Activated naive CD8-positive, alpha-beta T cell treated with anti-CD3 and anti-CD28 coated beads, Interleukin-2, amount 50 U/mL, for 24 hours (primary cell): ENCODE measurements at regions not wholly inside any gene's neighbourhood (a gene's known extent, or its start where the extent isn't known, plus 50 kb on each side); places are given as distances from the start of the nearest gene placed in this dataset.
"Not testable (repeated sequence)": the region's sequence is repeated elsewhere in the genome, so short reads cannot be mapped to it uniquely, and the experiment has no call there.

ENCODE experiments used
- ATAC-seq: fragments of 150-1000 bp; cut with Tn5 transposase; one replicate; pipeline ENCODE4 v1.10.0; 2021
- DNase-seq: peaks from one replicate; pipeline ENCODE4 v3.0.0; 2021
- H3K27ac Mint-ChIP-seq: one replicate; pipeline ENCODE4 v1.8.0; 2021; ENCODE audit warnings: mild to moderate bottlenecking, mixed read lengths
- H3K27me3 Mint-ChIP-seq: one replicate; pipeline ENCODE4 v1.8.0; 2021; ENCODE audit warnings: mixed read lengths
- H3K36me3 Mint-ChIP-seq: one replicate; pipeline ENCODE4 v1.8.0; 2021; ENCODE audit warnings: low read depth, mixed read lengths
- H3K4me1 Mint-ChIP-seq: one replicate; pipeline ENCODE4 v1.8.0; 2021; ENCODE audit warnings: mixed read lengths
- H3K4me3 Mint-ChIP-seq: one replicate; pipeline ENCODE4 v1.8.0; 2021; ENCODE audit warnings: mild to moderate bottlenecking, moderate library complexity, mixed read lengths
- H3K9me3 Mint-ChIP-seq: one replicate; pipeline ENCODE4 v1.8.0; 2021; ENCODE audit warnings: mixed read lengths

DNA sequence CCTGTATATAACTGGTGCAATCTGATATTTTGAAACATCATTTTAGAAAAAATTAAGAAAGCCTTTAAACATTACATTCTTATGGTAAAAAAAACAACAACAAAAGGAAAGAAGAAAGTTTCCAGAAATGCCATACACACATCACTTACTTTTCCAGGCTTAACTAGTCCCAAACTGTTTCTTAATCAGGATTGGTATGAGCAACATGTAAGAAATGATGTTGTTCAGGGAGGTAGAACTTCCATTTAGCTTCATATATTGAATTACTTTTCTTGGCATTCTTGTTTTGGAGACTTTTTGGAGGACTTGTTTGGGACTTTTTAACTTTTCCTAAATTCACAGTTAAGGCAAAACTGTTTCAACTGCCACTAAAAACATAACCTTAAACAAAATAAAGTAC is 791.5 kb downstream of the METTL15 start:
- H3K27ac Mint-ChIP-seq: no peak overlapping the region
- peaks cover 11% of the 10 kb centered on the region for H3K9me3 Mint-ChIP-seq
- no peaks in the 10 kb centered on the region for H3K27me3 Mint-ChIP-seq
- H3K4me1 Mint-ChIP-seq: no peaks in the 10 kb centered on the region
- H3K36me3 Mint-ChIP-seq: no peaks in the 10 kb centered on the region
- ATAC-seq (no peak), DNase-seq (no peak)
- no peak overlapping the region for H3K4me3 Mint-ChIP-seq

- not testable (repeated sequence) for H3K4me1 Mint-ChIP-seq, DNase-seq, H3K27ac Mint-ChIP-seq, H3K27me3 Mint-ChIP-seq, H3K36me3 Mint-ChIP-seq, ATAC-seq, H3K4me3 Mint-ChIP-seq
- H3K9me3 Mint-ChIP-seq: peaks cover 18% of the 10 kb centered on the region
Measured at GRCh38 chr11:28890601-28891040, 782.4 kb downstream of the METTL15 start.

- no peak overlapping the region for H3K27ac Mint-ChIP-seq
- no peaks in the 10 kb centered on the region for H3K27me3 Mint-ChIP-seq
- H3K36me3 Mint-ChIP-seq: no peaks in the 10 kb centered on the region
- ATAC-seq (no peak), DNase-seq (no peak)
- no peak overlapping the region for H3K4me3 Mint-ChIP-seq
- peaks cover 24% of the 10 kb centered on the region for H3K9me3 Mint-ChIP-seq
- H3K4me1 Mint-ChIP-seq: no peaks in the 10 kb centered on the region
Measured at GRCh38 chr11:28887681-28888080, 779.5 kb downstream of the METTL15 start.

DNA sequence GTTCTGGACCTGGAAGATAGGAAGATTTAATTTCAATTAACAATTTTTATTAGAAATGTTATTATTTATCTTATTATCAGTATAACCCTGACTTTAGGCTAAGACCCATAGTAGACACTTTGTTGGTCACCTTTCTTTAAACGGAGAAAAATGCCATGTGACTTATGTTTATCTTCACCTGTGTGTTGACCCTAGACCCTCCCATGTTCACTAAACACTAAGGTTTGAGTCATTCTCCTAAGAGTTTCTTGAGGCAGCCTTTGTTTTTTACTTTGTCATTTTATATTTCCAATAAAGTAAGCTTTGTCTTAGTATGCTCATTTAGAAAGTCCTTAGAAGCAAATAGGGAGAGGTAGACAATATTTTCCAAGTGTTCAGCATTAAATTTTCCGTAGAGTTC is 771.7 kb downstream of the METTL15 start:
- Mint-ChIP-seq H3K27me3 (no peaks in the 10 kb centered on the region), H3K36me3 (no peaks in the 10 kb centered on the region), H3K27ac (no peak overlapping the region), H3K4me1 (no peaks in the 10 kb centered on the region), H3K4me3 (no peak overlapping the region), H3K9me3 (peaks cover 12% of the 10 kb centered on the region)
- ATAC-seq (no peak), DNase-seq (no peak)

DNA sequence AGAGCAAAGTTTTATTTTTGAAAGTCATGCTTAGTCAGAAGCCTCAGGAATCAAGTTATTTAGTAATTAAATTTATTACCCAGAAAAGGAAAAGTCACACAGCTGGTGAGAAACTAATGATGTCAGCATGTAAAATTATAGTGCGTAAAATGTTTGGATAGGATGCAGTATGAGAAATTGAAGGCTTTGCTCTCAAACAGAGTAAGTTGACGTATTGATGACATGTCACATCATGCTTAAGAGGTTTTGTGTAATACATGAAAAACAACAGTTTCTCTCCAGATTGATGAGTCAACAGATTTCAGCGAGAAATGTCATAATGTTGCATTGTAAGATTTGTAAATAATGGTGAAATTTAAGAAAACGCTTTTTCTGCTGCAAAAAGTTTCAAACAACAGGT is 769.8 kb downstream of the METTL15 start:
- DNase-seq (no peak), ATAC-seq (no peak)
- H3K9me3 Mint-ChIP-seq: no peaks in the 10 kb centered on the region
- H3K27ac Mint-ChIP-seq: no peak overlapping the region
- no peaks in the 10 kb centered on the region for H3K4me1 Mint-ChIP-seq
- H3K4me3 Mint-ChIP-seq: no peak overlapping the region
- H3K27me3 Mint-ChIP-seq: no peaks in the 10 kb centered on the region
- no peaks in the 10 kb centered on the region for H3K36me3 Mint-ChIP-seq

DNA sequence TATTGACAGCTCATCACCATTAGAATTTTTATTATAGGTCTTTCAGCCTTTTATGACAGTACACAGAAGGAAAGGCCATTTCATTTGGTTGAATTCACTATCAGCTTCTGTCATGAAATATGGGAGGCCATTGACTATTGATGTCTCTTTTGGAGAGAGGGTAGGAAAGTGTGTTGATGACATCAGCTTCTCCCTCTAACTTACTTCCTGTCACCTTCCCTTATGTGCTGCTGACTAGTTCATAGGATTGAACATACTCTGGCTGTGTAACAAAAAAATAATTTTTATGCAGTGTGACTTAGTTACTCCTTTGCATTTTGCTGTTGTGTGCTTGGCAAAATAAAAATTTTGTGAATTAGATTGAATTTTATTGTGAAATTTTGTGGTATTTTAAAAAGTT is 769.2 kb downstream of the METTL15 start:
- Mint-ChIP-seq H3K9me3 (no peaks in the 10 kb centered on the region), H3K27me3 (no peaks in the 10 kb centered on the region), H3K4me3 (no peak overlapping the region), H3K4me1 (no peaks in the 10 kb centered on the region), H3K36me3 (no peaks in the 10 kb centered on the region), H3K27ac (no peak overlapping the region)
- ATAC-seq (no peak), DNase-seq (no peak)

GRCh38 chr11:28874706-28875105 is 766.5 kb downstream of the METTL15 start:
- H3K27me3 Mint-ChIP-seq: no peaks in the 10 kb centered on the region
- H3K4me3 Mint-ChIP-seq: no peak overlapping the region
- no peak overlapping the region for H3K27ac Mint-ChIP-seq
- no peaks in the 10 kb centered on the region for H3K9me3 Mint-ChIP-seq
- no peak for DNase-seq
- H3K4me1 Mint-ChIP-seq: no peaks in the 10 kb centered on the region
- no peak for ATAC-seq
- H3K36me3 Mint-ChIP-seq: no peaks in the 10 kb centered on the region

DNA sequence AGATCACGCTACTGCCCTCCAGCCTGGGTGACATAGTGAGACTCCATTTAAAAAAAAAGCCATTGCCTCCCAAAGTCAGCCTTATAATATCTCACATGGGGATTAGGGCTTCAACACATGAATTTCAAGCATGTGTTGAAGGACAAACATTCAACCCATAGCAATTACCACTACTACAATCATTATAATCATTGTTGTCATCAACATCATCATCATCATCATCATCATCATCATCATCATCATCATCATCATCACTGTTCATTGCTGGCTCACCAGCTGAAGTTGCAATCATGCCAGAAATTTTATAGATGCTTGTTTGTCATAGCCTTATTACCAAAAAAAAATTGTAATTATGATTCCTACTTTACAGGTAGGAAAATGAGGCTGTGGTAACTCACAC is 762.9 kb downstream of the METTL15 start:
- H3K9me3 Mint-ChIP-seq: peaks cover 4% of the 10 kb centered on the region
- H3K4me1 Mint-ChIP-seq: no peaks in the 10 kb centered on the region
- no peaks in the 10 kb centered on the region for H3K36me3 Mint-ChIP-seq
- DNase-seq (no peak), ATAC-seq (no peak)
- H3K4me3 Mint-ChIP-seq: no peak overlapping the region
- no peak overlapping the region for H3K27ac Mint-ChIP-seq
- H3K27me3 Mint-ChIP-seq: no peaks in the 10 kb centered on the region

GRCh38 chr11:28863422-28863821 is 755.2 kb downstream of the METTL15 start:
- Mint-ChIP-seq H3K27ac (no peak overlapping the region), H3K9me3 (peaks cover 13% of the 10 kb centered on the region), H3K4me3 (no peak overlapping the region), H3K36me3 (no peaks in the 10 kb centered on the region), H3K4me1 (no peaks in the 10 kb centered on the region), H3K27me3 (no peaks in the 10 kb centered on the region)
- ATAC-seq: no peak
- no peak for DNase-seq

- H3K4me1 Mint-ChIP-seq: no peaks in the 10 kb centered on the region
- H3K9me3 Mint-ChIP-seq: peaks cover 14% of the 10 kb centered on the region
- DNase-seq: no peak
Measured at GRCh38 chr11:28860893-28861292, 752.7 kb downstream of the METTL15 start.

GRCh38 chr11:28858076-28858475 is 749.9 kb downstream of the METTL15 start:
- H3K4me3 Mint-ChIP-seq: no peak overlapping the region
- ATAC-seq (no peak), DNase-seq (no peak)
- no peak overlapping the region for H3K27ac Mint-ChIP-seq
- H3K4me1 Mint-ChIP-seq: no peaks in the 10 kb centered on the region
- peaks cover 11% of the 10 kb centered on the region for H3K9me3 Mint-ChIP-seq
- H3K27me3 Mint-ChIP-seq: no peaks in the 10 kb centered on the region
- no peaks in the 10 kb centered on the region for H3K36me3 Mint-ChIP-seq

More at GRCh38 chr11:28860893-28861292, 752.7 kb downstream of the METTL15 start:
- ATAC-seq: no peak
- H3K36me3 Mint-ChIP-seq: no peaks in the 10 kb centered on the region
- H3K27me3 Mint-ChIP-seq: no peaks in the 10 kb centered on the region
- no peak overlapping the region for H3K4me3 Mint-ChIP-seq
- H3K27ac Mint-ChIP-seq: no peak overlapping the region

DNA sequence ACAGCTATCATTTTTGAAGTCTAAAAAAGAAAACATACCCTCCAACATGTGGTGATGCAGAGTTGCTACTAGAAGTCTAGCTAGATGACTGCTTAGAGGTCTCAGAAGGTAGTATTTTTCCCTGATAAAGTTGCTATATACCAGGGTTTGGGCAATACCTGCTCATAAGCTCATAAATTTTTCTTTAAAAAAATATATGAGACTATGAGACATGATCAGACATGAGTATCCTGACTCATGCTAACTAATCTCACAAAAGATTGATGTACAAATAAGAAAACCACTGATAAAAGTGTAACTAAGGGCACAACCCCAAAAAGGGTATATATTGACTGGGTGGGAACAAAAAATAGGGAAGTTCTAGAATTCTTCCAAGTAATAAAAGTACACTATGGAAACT is 740.9 kb downstream of the METTL15 start:
- Mint-ChIP-seq H3K4me3 (no peak overlapping the region), H3K4me1 (no peaks in the 10 kb centered on the region), H3K9me3 (peaks cover 12% of the 10 kb centered on the region), H3K27ac (no peak overlapping the region), H3K36me3 (no peaks in the 10 kb centered on the region), H3K27me3 (no peaks in the 10 kb centered on the region)
- DNase-seq (no peak), ATAC-seq (no peak)

GRCh38 chr11:28842716-28843115 is 734.5 kb downstream of the METTL15 start:
- Mint-ChIP-seq H3K4me3 (no peak overlapping the region), H3K27me3 (no peaks in the 10 kb centered on the region), H3K4me1 (no peaks in the 10 kb centered on the region), H3K36me3 (no peaks in the 10 kb centered on the region), H3K27ac (no peak overlapping the region), H3K9me3 (peaks cover 6% of the 10 kb centered on the region)
- DNase-seq: no peak
- no peak for ATAC-seq

DNA sequence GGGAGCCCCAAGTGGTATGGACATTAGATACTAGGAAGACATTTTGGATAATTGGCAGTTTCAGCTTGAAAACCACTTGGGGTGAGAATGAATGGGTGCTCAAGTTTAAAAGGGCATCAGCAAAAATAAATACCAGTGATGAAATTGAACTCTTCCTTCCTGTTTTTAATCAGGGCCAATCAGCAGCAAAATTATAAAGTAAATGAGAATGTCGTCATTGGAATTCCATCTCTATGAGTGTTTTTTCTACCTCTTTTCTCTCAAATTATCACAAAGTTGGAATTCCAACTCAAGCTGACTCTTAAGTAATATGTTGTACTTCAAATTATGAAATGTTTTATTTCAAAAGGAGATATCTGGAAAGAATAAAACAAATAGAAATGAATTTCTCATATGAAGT is 730.6 kb downstream of the METTL15 start:
- no peak for DNase-seq

GRCh38 chr11:28837599-28837998 is 729.4 kb downstream of the METTL15 start:
- Mint-ChIP-seq H3K4me3 (no peak overlapping the region), H3K9me3 (peaks cover 9% of the 10 kb centered on the region), H3K36me3 (no peaks in the 10 kb centered on the region), H3K27me3 (no peaks in the 10 kb centered on the region), H3K27ac (no peak overlapping the region), H3K4me1 (no peaks in the 10 kb centered on the region)
- ATAC-seq: no peak
- no peak for DNase-seq

More for the DNA sequence above, 730.6 kb downstream of the METTL15 start:
- H3K36me3 Mint-ChIP-seq: no peaks in the 10 kb centered on the region
- H3K4me3 Mint-ChIP-seq: no peak overlapping the region
- peaks cover 9% of the 10 kb centered on the region for H3K9me3 Mint-ChIP-seq
- no peak for ATAC-seq
- no peaks in the 10 kb centered on the region for H3K4me1 Mint-ChIP-seq
- H3K27ac Mint-ChIP-seq: no peak overlapping the region
- no peaks in the 10 kb centered on the region for H3K27me3 Mint-ChIP-seq

GRCh38 chr11:28836285-28837081 is 728.3 kb downstream of the METTL15 start:
- ATAC-seq: no peak
- H3K9me3 Mint-ChIP-seq: peaks cover 11% of the 10 kb centered on the region

More at GRCh38 chr11:28836285-28837081, 728.3 kb downstream of the METTL15 start:
- no peak for DNase-seq
- Mint-ChIP-seq H3K36me3 (no peaks in the 10 kb centered on the region), H3K27me3 (no peaks in the 10 kb centered on the region), H3K27ac (no peak overlapping the region), H3K4me3 (no peak overlapping the region), H3K4me1 (no peaks in the 10 kb centered on the region)
